ENCODE measurements at regions not wholly inside any gene's neighbourhood (a gene's known extent, or its start where the extent isn't known, plus 50 kb on each side); places are given as distances from the start of the nearest gene placed in this dataset.

GRCh38 chr13:61738236-61738750 lies 322.6 kb upstream of the PCDH20 start:
- no peak for TF ChIP-seq POLR2A (IDR thresholded peaks at IDR 0.05; ENCODE audit: low read depth, low read length)
- no peak for TF ChIP-seq MYC (IDR thresholded peaks at IDR 0.05; ENCODE audit: low read depth, low read length)
- TF ChIP-seq GATA2 (IDR thresholded peaks at IDR 0.05; ENCODE audit: insufficient read depth, insufficient read length, low read depth, low read length), result no peak
- TF ChIP-seq EZH2 (IDR thresholded peaks at IDR 0.05; ENCODE audit: borderline replicate concordance, low read depth, low read length, severe bottlenecking), result no peak
- TF ChIP-seq MAX (IDR thresholded peaks at IDR 0.05; ENCODE audit: insufficient read depth, insufficient read length), result no peak
- no peak for TF ChIP-seq POLR2AphosphoS5 (IDR thresholded peaks at IDR 0.05; ENCODE audit: insufficient read depth, low read depth, low read length)
- TF ChIP-seq JUN (IDR thresholded peaks at IDR 0.05; ENCODE audit: borderline replicate concordance, insufficient read depth, insufficient read length, low read depth), result no peak
- TF ChIP-seq CTCF (IDR thresholded peaks at IDR 0.05; ENCODE audit: extremely low read depth in 1 of 2, insufficient read depth in 1 of 2, low read depth in 1 of 2, low read length in 2 of 2), result no peak
- TF ChIP-seq FOS (IDR thresholded peaks at IDR 0.05; ENCODE audit: borderline replicate concordance, insufficient read depth, low read length), result no peak
- Histone ChIP-seq H3K4me1 (ENCODE audit: control insufficient read depth, extremely low read depth, insufficient read depth, low read length) (no peaks in the 10 kb centered on the region), H3K79me2 (ENCODE audit: control insufficient read depth, insufficient read depth, low read length) (no peaks in the 10 kb centered on the region), H2AFZ (ENCODE audit: low read depth, low read length) (no peak overlapping the region), H3K9ac (replicated peaks; ENCODE audit: extremely low read depth, insufficient read depth, low read length) (no peak overlapping the region), H3K9me3 (replicated peaks; ENCODE audit: control insufficient read depth, insufficient read depth, low read length) (no peaks in the 10 kb centered on the region), H3K9me1 (replicated peaks; ENCODE audit: control insufficient read depth, extremely low read depth, insufficient read depth, low read length) (no peaks in the 10 kb centered on the region), H3K36me3 (ENCODE audit: control insufficient read depth in 2 of 2, extremely low read depth in 1 of 2, insufficient read depth in 2 of 2, low read length in 2 of 2) (no peaks in the 10 kb centered on the region), H3K4me2 (ENCODE audit: insufficient read depth, low read length) (no peak overlapping the region), H4K20me1 (replicated peaks; ENCODE audit: control insufficient read depth, extremely low read depth, insufficient read depth, low read length) (no peaks in the 10 kb centered on the region), H3K27me3 (ENCODE audit: control insufficient read depth in 2 of 2, insufficient read depth in 2 of 2, low read length in 2 of 2) (no peaks in the 10 kb centered on the region), H3K4me3 (replicated peaks in 1 of 3; ENCODE audit: insufficient read depth in 1 of 3, low read depth in 1 of 3, low read length in 3 of 3) (no peak overlapping the region), H3K27ac (ENCODE audit: insufficient read depth, low read depth, low read length) (no peak overlapping the region)
- DNase-seq (ENCODE audit: low read depth, low spot score) (no peak), FAIRE-seq (no peak)
- POLR2A ChIA-PET, result no interaction called here
- dilution Hi-C loops (cut with MboI; ENCODE audit: extremely low pct_ligation_motif_present, low sequenced_read_pairs), result no loop called here
- intact Hi-C loops (cut with micrococcal nuclease), result no loop called here
- no TSS peak for BruUV-seq (replicated peaks)
- CTCF ChIA-PET, result no interaction called here

All from endothelial cell of umbilical vein (primary cell).